Dermis microvascular lymphatic vessel endothelial cell (primary cell): ENCODE measurements at regions not wholly inside any gene's neighbourhood (a gene's known extent, or its start where the extent isn't known, plus 50 kb on each side); places are given as distances from the start of the nearest gene placed in this dataset.

Experiments used
- DNase-seq, 2 donors: peaks; one replicate each; pipeline versions ENCODE4 v3.0.0 to v3.0.0-alpha.2; 2010; ENCODE audit warnings: low read depth in 2 of 2

- DNase-seq = no peak
Observed at GRCh38 chr1:29581256-29581655, 344.9 kb downstream of the PTPRU start.

- peak in 1 of 2 donors; percentile 4 for DNase-seq
Observed at GRCh38 chr1:29579821-29580425, 343.6 kb downstream of the PTPRU start.

- no peak for DNase-seq
Observed at GRCh38 chr1:29577512-29577911, 341.2 kb downstream of the PTPRU start.

- DNase-seq = no peak
Observed at GRCh38 chr1:29576510-29576909, 340.2 kb downstream of the PTPRU start.

GRCh38 chr1:29575826-29576225, 339.5 kb downstream of the PTPRU start:
- DNase-seq = no peak

DNA sequence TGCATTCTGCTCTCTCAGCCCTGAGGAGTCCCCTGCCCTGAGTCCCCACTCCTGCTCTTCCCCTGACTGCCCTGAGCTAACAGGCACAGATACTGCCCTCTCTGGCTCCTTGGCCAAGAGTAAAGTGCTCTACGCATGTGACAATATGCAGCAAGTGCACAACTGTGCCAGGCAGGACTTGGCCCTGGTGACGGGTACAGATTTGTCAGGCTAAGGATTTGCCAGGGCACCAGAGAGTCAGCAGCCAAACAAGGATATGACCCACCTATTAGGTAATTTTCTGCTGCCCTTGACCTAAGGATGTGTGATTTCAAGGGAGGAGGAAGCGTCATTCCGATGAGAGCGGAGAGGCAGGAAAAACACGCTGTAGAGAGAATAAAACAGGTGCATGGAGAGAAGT, 339.0 kb downstream of the PTPRU start:
- no peak for DNase-seq

- DNase-seq = no peak
Observed at GRCh38 chr1:29574871-29575270, 338.5 kb downstream of the PTPRU start.

DNA sequence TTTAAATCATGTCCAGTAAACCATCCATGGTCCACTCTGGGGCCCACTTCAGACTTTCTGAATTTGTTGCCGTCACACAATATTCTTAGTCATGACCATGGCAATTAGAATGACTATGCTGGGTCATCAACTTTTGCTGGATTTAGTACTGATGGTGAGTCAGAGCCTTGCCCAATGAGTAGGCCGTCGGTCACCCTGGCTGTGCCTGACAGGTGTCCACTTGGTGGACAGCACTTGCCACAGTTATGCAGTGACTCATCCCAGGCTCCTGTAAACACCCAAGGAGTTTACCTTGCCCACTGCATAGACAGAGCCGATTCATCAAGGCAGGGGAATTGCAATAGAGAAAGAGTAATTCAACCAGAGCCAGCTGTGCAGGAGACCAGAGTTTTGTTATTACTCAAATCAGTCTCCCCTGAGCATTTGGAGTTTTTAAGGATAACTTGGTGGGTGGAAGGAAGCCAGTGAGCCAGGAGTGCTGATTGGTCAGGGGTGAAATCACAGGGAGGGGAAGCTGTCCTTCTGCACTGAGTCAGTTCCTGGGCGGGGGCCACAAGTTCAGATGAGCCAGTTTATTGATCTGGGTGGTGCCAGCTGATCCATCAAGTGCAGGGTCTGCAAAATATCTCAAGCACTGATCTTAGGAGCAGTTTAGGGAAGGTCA, 333.8 kb downstream of the PTPRU start:
- DNase-seq = peak in 1 of 2 donors; percentile 69

- no peak for DNase-seq
Observed at GRCh38 chr1:29567257-29567656, 330.9 kb downstream of the PTPRU start.

GRCh38 chr1:29565490-29565889, 329.2 kb downstream of the PTPRU start:
- DNase-seq = no peak

- peak; percentile 6 to 87 for DNase-seq
Observed at GRCh38 chr1:29563571-29563970, 327.2 kb downstream of the PTPRU start.

GRCh38 chr1:29563092-29563491, 326.8 kb downstream of the PTPRU start:
- DNase-seq = peak in 1 of 2 donors; percentile 6

DNA sequence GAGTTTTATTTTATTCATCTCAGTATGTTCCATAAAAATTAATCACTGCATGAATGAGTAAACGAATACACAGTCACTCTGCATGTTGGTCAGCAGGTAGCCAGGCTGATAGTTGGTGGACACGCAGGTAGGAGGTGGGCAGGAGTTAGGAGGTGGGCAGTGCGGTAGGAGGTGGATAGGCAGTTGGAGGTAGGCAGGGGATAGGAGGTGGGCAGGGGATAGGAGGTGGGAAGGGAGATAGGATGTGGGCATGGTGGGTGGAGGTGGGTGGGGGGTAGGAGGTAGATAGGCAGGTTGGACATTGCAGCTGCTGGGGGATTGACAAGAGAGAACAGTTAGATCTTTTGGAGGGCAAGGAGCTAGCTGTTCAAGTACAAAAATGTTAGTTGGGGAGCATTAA, 322.7 kb downstream of the PTPRU start:
- no peak for DNase-seq

GRCh38 chr1:29557701-29558600, 321.6 kb downstream of the PTPRU start:
- DNase-seq = no peak

- DNase-seq = no peak
Observed at GRCh38 chr1:29557066-29557465, 320.7 kb downstream of the PTPRU start.

GRCh38 chr1:29556657-29557056, 320.3 kb downstream of the PTPRU start:
- no peak for DNase-seq

DNA sequence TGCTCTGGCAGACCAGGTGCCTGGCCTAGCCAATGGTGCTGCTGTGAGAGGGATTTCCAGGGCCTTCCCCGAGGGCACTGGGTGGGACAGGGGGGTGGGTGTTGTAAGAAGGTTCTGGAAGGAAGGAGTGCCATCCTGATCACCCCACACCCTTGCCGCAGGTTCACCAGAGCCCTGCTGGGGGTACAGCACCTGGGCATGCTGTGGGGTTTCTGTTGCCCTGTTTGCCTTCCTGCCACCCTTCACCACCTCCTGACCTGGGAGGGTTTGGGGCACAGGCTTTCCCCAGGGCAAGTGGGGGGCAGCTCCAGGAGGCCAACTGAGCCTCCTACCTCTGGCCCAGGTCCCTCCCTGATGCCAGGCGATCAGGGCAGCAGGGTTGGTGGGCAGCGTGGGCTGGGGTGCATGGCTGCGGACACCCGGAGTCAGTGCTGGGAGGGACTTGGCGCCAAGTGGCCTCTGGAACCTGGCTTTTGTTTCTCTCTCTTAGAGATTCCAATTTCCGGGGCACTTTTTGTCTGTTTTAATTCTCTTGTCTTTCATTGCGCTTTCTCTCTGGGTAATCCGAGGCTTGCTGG, 318.8 kb downstream of the PTPRU start:
- DNase-seq = no peak

GRCh38 chr1:29554208-29554778, 318.0 kb downstream of the PTPRU start:
- DNase-seq = no peak

DNA sequence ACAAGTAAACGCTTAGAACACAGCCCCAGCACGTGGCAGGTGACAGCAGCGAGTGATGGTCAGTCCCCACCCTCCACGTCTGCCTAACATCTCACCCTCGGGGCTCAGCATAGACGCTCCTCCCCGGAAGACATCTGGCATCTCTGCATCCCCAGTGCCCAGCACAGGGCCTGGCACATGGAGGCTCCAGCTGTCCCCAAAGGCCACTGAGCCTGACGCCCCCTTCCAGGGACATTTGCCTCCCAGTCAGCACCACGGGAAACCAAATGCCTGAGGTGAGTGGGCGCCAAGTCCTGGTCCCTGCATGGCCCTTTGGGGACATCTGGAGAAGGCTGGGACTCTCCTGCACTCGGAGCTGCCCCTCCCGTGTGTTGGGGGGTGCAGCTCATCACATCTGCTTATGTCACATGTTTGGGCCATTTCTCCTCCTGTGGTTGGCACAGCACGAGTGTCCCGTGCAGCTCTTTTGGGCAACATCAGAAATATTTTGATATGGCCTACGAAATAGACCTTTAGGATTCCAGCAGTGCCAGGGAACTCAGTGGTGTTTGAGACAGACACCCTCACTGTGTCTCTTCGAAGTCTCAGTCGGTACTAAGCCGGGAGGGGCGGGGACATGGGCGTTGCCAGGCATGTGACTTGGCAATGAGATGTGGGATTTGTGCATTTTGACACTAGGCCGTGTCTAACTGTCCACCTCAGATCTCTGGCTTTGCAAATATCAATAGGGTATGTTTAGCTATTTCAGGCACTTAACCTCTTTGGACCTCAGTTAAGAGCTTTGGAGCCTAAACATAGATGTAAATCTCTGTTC, 315.0 kb downstream of the PTPRU start:
- DNase-seq = no peak

DNA sequence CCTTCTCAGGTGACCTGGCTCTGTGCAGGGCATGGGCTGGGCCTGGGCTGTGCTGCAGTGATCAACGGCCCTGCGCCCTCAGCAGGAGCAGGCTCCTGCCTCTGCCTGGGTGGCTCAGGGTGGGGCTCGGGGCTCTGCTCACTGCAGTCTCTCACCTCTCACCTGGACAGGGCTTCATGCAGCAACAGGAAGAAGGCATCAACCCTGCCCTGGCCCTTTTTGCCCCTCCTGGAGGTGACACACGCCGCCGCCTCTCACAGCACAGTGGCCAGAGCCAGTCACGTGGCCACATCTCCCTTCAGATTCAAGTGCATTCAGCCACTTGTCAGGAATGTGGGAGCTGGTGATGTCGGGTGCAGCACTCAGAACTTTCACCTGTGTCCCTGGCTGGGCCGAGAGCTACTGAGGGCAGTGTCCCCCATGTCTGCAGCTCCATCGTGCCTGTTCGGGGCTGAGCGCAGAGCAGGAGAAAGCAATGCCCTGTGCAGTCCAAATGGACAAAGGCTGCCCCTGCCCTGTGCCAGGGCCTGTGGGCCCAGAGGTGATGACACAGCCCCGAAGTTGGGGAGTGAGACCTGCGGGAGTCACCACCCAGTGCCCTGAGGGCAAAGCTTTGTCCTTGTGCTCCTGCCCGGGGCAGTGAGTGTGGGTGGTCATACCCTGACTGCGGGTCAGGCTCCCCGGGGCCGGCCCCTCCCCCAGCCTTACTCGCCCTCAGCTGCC, 314.0 kb downstream of the PTPRU start:
- no peak for DNase-seq
